Trophoblast cell (in vitro differentiated cells and primary cell): ENCODE measurements at regions not wholly inside any gene's neighbourhood (a gene's known extent, or its start where the extent isn't known, plus 50 kb on each side); places are given as distances from the start of the nearest gene placed in this dataset.
"Not testable (repeated sequence)": the region's sequence is repeated elsewhere in the genome, so short reads cannot be mapped to it uniquely, and the experiment has no call there.

Source experiments
- DNase-seq, 2 donors: peaks; one replicate each; pipeline ENCODE4 v3.0.0-alpha.2; 2016
- H2AFZ ChIP-seq: 2 replicates; pipeline ENCODE4 v1.6.1; 2013; ENCODE audit warnings: low read length, moderate library complexity, mild to moderate bottlenecking; ENCODE audit not compliant: insufficient read depth, poor library complexity
- H2AK5ac ChIP-seq: 2 replicates; pipeline ENCODE4 v1.6.1; 2013; ENCODE audit warnings: mild to moderate bottlenecking, low read length
- H2BK120ac ChIP-seq: 2 replicates; pipeline ENCODE4 v1.6.1; 2013; ENCODE audit warnings: low read length, mild to moderate bottlenecking, moderate library complexity; ENCODE audit not compliant: insufficient read depth, poor library complexity
- H2BK12ac ChIP-seq: 2 replicates; pipeline ENCODE4 v1.6.1; 2013; ENCODE audit warnings: mild to moderate bottlenecking, low read length, moderate library complexity
- H2BK5ac ChIP-seq: 2 replicates; pipeline ENCODE4 v1.6.1; 2013; ENCODE audit warnings: low read length, low read depth, moderate library complexity, mild to moderate bottlenecking; ENCODE audit not compliant: poor library complexity
- H3K14ac ChIP-seq: 2 replicates; pipeline ENCODE4 v1.6.1; 2013; ENCODE audit warnings: mild to moderate bottlenecking, low read length
- H3K18ac ChIP-seq: 2 replicates; pipeline ENCODE4 v1.6.1; 2013; ENCODE audit warnings: mild to moderate bottlenecking, low read length
- H3K23ac ChIP-seq: 2 replicates; pipeline ENCODE4 v1.6.1; 2013; ENCODE audit warnings: low read length
- H3K27ac ChIP-seq: 2 replicates; pipeline ENCODE4 v1.5.1; 2013; ENCODE audit warnings: low read depth, mild to moderate bottlenecking, inconsistent platforms, low read length, moderate library complexity
- H3K27me3 ChIP-seq: 2 replicates; pipeline ENCODE4 v1.6.1; 2013; ENCODE audit warnings: inconsistent platforms, mild to moderate bottlenecking, low read length, moderate library complexity; ENCODE audit not compliant: insufficient read depth
- H3K36me3 ChIP-seq, 2 experiments: 1 replicate in 1 of 2; 2 replicates in 1 of 2; pipeline ENCODE4 v1.6.1; 2013; ENCODE audit warnings: low read length in 2 of 2, mild to moderate bottlenecking in 2 of 2, moderate library complexity in 1 of 2; ENCODE audit not compliant: insufficient read depth in 2 of 2, control insufficient read depth in 1 of 2
- H3K4ac ChIP-seq: 2 replicates; pipeline ENCODE4 v1.6.1; 2013; ENCODE audit warnings: low read depth, mild to moderate bottlenecking, low read length, moderate library complexity
- H3K4me1 ChIP-seq, 2 experiments: 1 replicate in 1 of 2; 2 replicates in 1 of 2; pipeline ENCODE4 v1.6.1; 2013; ENCODE audit warnings: low read length in 2 of 2, mild to moderate bottlenecking in 2 of 2, moderate library complexity in 1 of 2; ENCODE audit not compliant: insufficient read depth in 2 of 2, control insufficient read depth in 1 of 2
- H3K4me2 ChIP-seq: 2 replicates; pipeline ENCODE4 v1.6.1; 2013; ENCODE audit warnings: inconsistent platforms, mild to moderate bottlenecking, low read length, moderate library complexity
- H3K4me3 ChIP-seq: 2 replicates; pipeline ENCODE4 v1.5.1; 2013; ENCODE audit warnings: mild to moderate bottlenecking, low read depth, low read length, inconsistent platforms
- H3K79me1 ChIP-seq: one replicate; pipeline ENCODE4 v1.6.1; 2013; ENCODE audit warnings: low read length
- H3K79me2 ChIP-seq: 2 replicates; pipeline ENCODE4 v1.6.1; 2013; ENCODE audit warnings: low read length, mild to moderate bottlenecking; ENCODE audit not compliant: control insufficient read depth, insufficient read depth, poor library complexity
- H3K9ac ChIP-seq: 2 replicates; pipeline ENCODE4 v1.6.1; 2013; ENCODE audit warnings: mild to moderate bottlenecking, low read length
- H3K9me3 ChIP-seq: 2 replicates; pipeline ENCODE4 v1.6.1; 2013; ENCODE audit warnings: low read depth, mild to moderate bottlenecking, control low read depth, inconsistent platforms, low read length; ENCODE audit not compliant: insufficient read depth
- H4K12ac ChIP-seq: 2 replicates; pipeline ENCODE4 v1.6.1; 2013; ENCODE audit warnings: low read depth, mild to moderate bottlenecking, low read length, moderate library complexity
- H4K8ac ChIP-seq: 2 replicates; pipeline ENCODE4 v1.6.1; 2013; ENCODE audit warnings: low read depth, mild to moderate bottlenecking, low read length, moderate library complexity
- H4K91ac ChIP-seq: one replicate; pipeline ENCODE4 v1.6.1; 2013; ENCODE audit warnings: low read depth, mild to moderate bottlenecking, low read length, moderate library complexity
- WGBS: extraction: QIAGEN DNeasy Blood & Tissue Kit; methylation state at CpG from one replicate; pipeline ENCODE4 v1.1.7; 2013; ENCODE audit warnings: missing lambda C conversion rate; ENCODE audit not compliant: insufficient read length, insufficient coverage; ENCODE audit errors: extremely low coverage; 5-methylcytosine and 5-hydroxymethylcytosine counted together

DNA sequence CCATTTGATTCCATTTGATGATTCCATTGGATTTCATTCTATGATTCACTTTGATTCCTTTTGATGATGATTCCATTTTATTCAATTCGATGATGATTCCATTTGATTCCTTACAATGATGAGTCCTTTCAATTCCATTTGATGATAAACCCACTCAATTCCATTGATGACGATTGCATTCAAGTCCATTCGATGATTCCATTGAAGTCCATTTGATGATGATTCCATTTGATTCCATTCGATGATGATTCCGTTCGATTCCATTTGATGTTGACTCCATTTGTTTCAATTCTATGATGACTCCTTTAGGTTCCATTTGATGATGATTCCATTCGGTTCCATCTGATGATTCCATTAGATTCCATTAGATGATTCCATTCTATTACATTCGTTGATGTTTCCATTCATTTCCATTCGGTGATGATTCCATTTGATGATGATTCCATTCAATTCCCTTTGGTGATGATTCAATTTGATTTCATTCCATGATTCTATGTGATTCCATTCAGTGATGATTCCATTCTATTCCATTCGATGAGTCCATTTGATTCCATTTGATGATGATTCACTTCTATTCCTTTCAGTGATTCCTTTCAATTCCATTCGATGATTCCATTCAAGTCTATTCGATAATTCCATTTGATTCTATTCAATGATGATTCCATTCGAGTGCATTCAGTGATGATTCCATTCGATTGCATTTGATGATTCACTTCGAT, 1106.0 kb downstream of the RPIA start:
- no peaks in the 10 kb centered on the region for H3K4me1 ChIP-seq
- H3K9me3 ChIP-seq: no peaks in the 10 kb centered on the region
- H2BK5ac ChIP-seq: no peak overlapping the region
- H3K18ac ChIP-seq: no peak overlapping the region
- no peak overlapping the region for H3K4me2 ChIP-seq
- H4K8ac ChIP-seq: no peak overlapping the region
- no peak overlapping the region for H4K12ac ChIP-seq
- no peak overlapping the region for H3K4me3 ChIP-seq
- no peak overlapping the region for H3K9ac ChIP-seq
- H3K79me2 ChIP-seq: no peaks in the 10 kb centered on the region
- no peak overlapping the region for H2BK120ac ChIP-seq
- no peaks in the 10 kb centered on the region for H3K36me3 ChIP-seq
- no peak for DNase-seq
- no CpG with 5 or more reads among the region's 15 CpGs for WGBS
- H2BK12ac ChIP-seq: no peak overlapping the region
- H3K79me1 ChIP-seq: no peaks in the 10 kb centered on the region
- no peak overlapping the region for H2AK5ac ChIP-seq
- no peak overlapping the region for H3K14ac ChIP-seq
- H3K4ac ChIP-seq: no peak overlapping the region
- H2AFZ ChIP-seq: no peak overlapping the region
- H3K27me3 ChIP-seq: no peaks in the 10 kb centered on the region
- H3K27ac ChIP-seq: no peak overlapping the region
- no peak overlapping the region for H4K91ac ChIP-seq
- no peak overlapping the region for H3K23ac ChIP-seq

DNA sequence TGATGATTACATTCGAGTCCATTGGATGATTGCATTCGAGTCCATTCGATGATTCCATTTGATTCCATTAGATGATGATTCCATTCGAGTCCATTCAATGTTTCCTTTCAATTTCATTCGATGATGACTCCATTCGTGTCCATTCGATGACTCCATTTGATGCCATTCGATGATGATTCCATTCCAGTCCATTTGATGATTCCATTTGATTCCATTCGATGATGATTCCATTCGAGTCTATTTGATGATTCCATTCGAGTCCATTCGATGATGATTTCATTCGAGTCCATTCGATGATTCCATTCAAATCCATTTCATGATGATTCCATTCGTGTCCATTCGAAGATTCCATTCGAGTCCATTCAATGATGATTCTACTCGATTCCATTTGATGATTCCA, 1109.7 kb downstream of the RPIA start:
- H3K9me3 ChIP-seq, H4K12ac ChIP-seq, H3K79me1 ChIP-seq, H3K4ac ChIP-seq, H4K8ac ChIP-seq, H2BK120ac ChIP-seq, H3K27ac ChIP-seq, H3K4me2 ChIP-seq, H3K9ac ChIP-seq, H3K18ac ChIP-seq, H3K4me1 ChIP-seq, H2BK5ac ChIP-seq, H2AK5ac ChIP-seq, H3K36me3 ChIP-seq, H3K79me2 ChIP-seq, H3K27me3 ChIP-seq, H4K91ac ChIP-seq, DNase-seq, H2AFZ ChIP-seq, H3K23ac ChIP-seq, H3K14ac ChIP-seq, H2BK12ac ChIP-seq, H3K4me3 ChIP-seq: not testable (repeated sequence)
- no CpG with 5 or more reads among the region's 18 CpGs for WGBS

DNA sequence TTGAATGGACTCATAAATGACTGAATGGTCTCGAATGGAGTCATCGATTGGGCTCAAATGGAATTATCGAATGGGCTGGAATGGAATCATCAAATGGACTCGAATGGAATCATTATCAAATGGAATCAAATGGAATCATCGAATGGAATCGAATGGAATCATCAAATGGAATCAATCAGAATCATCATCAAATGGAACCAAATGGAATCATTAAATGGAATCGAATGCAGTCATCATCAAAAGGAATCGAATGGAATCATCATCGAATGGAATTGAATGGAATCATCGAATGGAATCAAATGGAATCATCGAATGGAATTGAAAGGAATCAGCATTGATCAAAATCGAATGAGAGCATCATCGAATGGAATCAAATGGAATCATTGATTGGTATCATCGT, 1114.9 kb downstream of the RPIA start:
- not testable (repeated sequence) for H2AK5ac ChIP-seq, H3K9me3 ChIP-seq, H3K27me3 ChIP-seq, H2BK5ac ChIP-seq, H2AFZ ChIP-seq, H3K36me3 ChIP-seq, H3K9ac ChIP-seq, H4K8ac ChIP-seq, H3K79me1 ChIP-seq, DNase-seq, H4K12ac ChIP-seq, H2BK12ac ChIP-seq, H3K4me2 ChIP-seq, H3K23ac ChIP-seq, H3K18ac ChIP-seq, H2BK120ac ChIP-seq, H3K14ac ChIP-seq, H3K4me3 ChIP-seq, H3K27ac ChIP-seq, H3K79me2 ChIP-seq, H4K91ac ChIP-seq, H3K4ac ChIP-seq, H3K4me1 ChIP-seq
- no CpG with 5 or more reads among the region's 14 CpGs for WGBS

DNA sequence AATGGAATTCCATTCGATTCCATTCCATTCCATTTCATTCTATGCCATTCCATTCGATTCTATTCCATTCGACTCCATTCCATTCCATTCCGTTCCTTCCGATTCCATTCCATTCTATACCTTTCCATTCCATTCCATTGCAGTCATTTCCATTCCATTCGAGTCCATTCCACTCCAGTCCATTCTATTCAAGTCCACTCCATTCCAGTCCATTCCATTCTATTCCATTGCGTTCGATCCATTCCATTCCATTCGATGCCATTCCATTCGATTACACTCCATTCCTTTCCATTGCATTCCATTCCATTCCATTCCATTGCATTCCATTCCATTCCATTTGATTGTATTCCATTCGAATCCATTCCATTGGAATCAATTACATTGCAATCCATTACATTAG, 1119.8 kb downstream of the RPIA start:
- Histone ChIP-seq H4K91ac (no peak overlapping the region), H3K4me3 (no peak overlapping the region), H3K36me3 (no peaks in the 10 kb centered on the region), H3K23ac (no peak overlapping the region), H2BK12ac (no peak overlapping the region), H2BK5ac (no peak overlapping the region), H3K79me1 (no peaks in the 10 kb centered on the region), H3K79me2 (no peaks in the 10 kb centered on the region), H3K4ac (no peak overlapping the region), H2BK120ac (no peak overlapping the region), H3K27ac (no peak overlapping the region), H4K12ac (no peak overlapping the region), H4K8ac (no peak overlapping the region), H3K18ac (no peak overlapping the region), H3K14ac (no peak overlapping the region), H2AK5ac (no peak overlapping the region), H3K9me3 (peaks cover 4% of the 10 kb centered on the region), H3K27me3 (no peaks in the 10 kb centered on the region), H3K9ac (no peak overlapping the region), H2AFZ (no peak overlapping the region), H3K4me2 (no peak overlapping the region), H3K4me1 (no peaks in the 10 kb centered on the region)
- WGBS: 97% methylated on average over 9 of the region's 11 CpGs
- DNase-seq: no peak
